Uterus (tissue), 3 donors: ENCODE measurements at regions not wholly inside any gene's neighbourhood (a gene's known extent, or its start where the extent isn't known, plus 50 kb on each side); places are given as distances from the start of the nearest gene placed in this dataset.
A peak's percentile ranks its signal among the peaks of the same experiment; 100 is the strongest.

Experiments
- DNase-seq, 2 donors: peaks; one replicate each; pipeline ENCODE4 v3.0.0-alpha.2; 2019 to 2020
- H3K27ac ChIP-seq, 2 donors: fragments of 200-600 bp; sonication (generic); 1 replicate in 1 of 2; 2 replicates in 1 of 2; pipeline ENCODE4 v1.5.1; 2016 to 2018
- H3K27me3 ChIP-seq, 2 donors: fragments of 200-600 bp; sonication (generic); one replicate each; pipeline ENCODE4 v1.5.1; 2018 to 2019; ENCODE audit warnings: control low read depth in 1 of 2
- H3K36me3 ChIP-seq, 2 donors: fragments of 200-600 bp; sonication (generic); one replicate each; pipeline ENCODE4 v1.5.1; 2019; ENCODE audit warnings: control low read depth in 1 of 2
- H3K4me1 ChIP-seq, 2 donors: fragments of 200-600 bp; sonication (generic); one replicate each; pipeline ENCODE4 v1.5.1; 2018 to 2019; ENCODE audit warnings: control low read depth in 1 of 2
- H3K4me3 ChIP-seq, 2 donors: fragments of 200-600 bp; sonication (generic); 1 replicate in 1 of 2; 2 replicates in 1 of 2; pipeline ENCODE4 v1.5.1; 2018 to 2019; ENCODE audit warnings: mild to moderate bottlenecking in 1 of 2
- H3K9me3 ChIP-seq, 2 donors: fragments of 200-600 bp; sonication (generic); one replicate each; pipeline ENCODE4 v1.5.1; 2019; ENCODE audit warnings: control low read depth in 1 of 2
- POLR2A ChIP-seq, 2 donors: fragments of 450-650 bp; IDR thresholded peaks; one replicate each; pipeline ENCODE4 v1.6.1; 2016; ENCODE audit warnings: antibody characterized with exemption in 2 of 2, mild to moderate bottlenecking in 1 of 2, moderate library complexity in 1 of 2
- intact Hi-C: fragments of 100-400 bp; cut with DNase I; formaldehyde crosslinking; loops from one replicate; pipeline ENCODE4 v1.15.1; 2023; ENCODE audit warnings: low total_unique reads
- TF ChIP-seq, protein P1 (sequence below), 4 experiments: fragments of 200-600 bp in 2 of 4; fragments of 450-650 bp in 2 of 4; sonication (generic) in 2 of 4; IDR thresholded peaks; one replicate each; pipeline ENCODE4 v1.5.1; 2016 to 2019; ENCODE audit warnings: antibody characterized with exemption in 4 of 4, mild to moderate bottlenecking in 2 of 4, moderate library complexity in 1 of 4
- donor health status: DM: yes; HTN: yes; CAD: no.

DNA sequence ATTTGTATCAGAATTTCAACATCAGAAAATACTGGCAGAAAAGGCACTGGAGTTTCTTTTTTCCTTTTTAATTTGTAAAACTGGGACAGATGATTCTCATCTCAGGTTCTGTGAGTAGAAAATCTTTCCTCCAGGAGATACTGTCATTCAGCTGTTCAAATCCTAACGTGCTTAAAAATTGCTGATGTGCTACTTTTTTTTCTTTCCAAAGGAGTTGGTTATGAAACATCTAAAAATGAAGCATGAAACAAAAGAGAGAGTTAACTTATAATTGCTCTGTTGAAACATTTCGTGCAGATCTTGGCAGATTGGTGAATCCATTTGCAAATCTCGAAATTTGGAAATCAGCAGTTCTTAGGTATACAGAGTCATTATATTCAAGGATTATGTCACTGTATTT lies 622.6 kb downstream of the RNF144B start:
- H3K4me1 ChIP-seq = no peaks in the 10 kb centered on the region
- intact Hi-C loops = no loop called here

GRCh38 chr6:19013026-19013705 lies 626.0 kb downstream of the RNF144B start:
- no peaks in the 10 kb centered on the region for H3K9me3 ChIP-seq
- no peak for TF ChIP-seq POLR2A (IDR thresholded peaks at IDR 0.05)
- TF ChIP-seq, protein P1, sequence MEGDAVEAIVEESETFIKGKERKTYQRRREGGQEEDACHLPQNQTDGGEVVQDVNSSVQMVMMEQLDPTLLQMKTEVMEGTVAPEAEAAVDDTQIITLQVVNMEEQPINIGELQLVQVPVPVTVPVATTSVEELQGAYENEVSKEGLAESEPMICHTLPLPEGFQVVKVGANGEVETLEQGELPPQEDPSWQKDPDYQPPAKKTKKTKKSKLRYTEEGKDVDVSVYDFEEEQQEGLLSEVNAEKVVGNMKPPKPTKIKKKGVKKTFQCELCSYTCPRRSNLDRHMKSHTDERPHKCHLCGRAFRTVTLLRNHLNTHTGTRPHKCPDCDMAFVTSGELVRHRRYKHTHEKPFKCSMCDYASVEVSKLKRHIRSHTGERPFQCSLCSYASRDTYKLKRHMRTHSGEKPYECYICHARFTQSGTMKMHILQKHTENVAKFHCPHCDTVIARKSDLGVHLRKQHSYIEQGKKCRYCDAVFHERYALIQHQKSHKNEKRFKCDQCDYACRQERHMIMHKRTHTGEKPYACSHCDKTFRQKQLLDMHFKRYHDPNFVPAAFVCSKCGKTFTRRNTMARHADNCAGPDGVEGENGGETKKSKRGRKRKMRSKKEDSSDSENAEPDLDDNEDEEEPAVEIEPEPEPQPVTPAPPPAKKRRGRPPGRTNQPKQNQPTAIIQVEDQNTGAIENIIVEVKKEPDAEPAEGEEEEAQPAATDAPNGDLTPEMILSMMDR (IDR thresholded peaks at IDR 0.05) = no peak
- no peak overlapping the region for H3K27ac ChIP-seq
- no peaks in the 10 kb centered on the region for H3K36me3 ChIP-seq
- intact Hi-C loops = no loop called here
- H3K4me1 ChIP-seq = no peaks in the 10 kb centered on the region
- H3K27me3 ChIP-seq = no peaks in the 10 kb centered on the region
- DNase-seq = no peak
- no peak overlapping the region for H3K4me3 ChIP-seq

More for the DNA sequence above, 622.6 kb downstream of the RNF144B start:
- no peak for TF ChIP-seq POLR2A (IDR thresholded peaks at IDR 0.05)
- TF ChIP-seq, protein P1 (IDR thresholded peaks at IDR 0.05) = no peak
- Histone ChIP-seq H3K9me3 (no peaks in the 10 kb centered on the region), H3K4me3 (no peak overlapping the region), H3K27ac (no peak overlapping the region), H3K27me3 (no peaks in the 10 kb centered on the region), H3K36me3 (no peaks in the 10 kb centered on the region)
- DNase-seq = no peak

GRCh38 chr6:19024737-19025136 lies 637.6 kb downstream of the RNF144B start:
- TF ChIP-seq POLR2A (IDR thresholded peaks at IDR 0.05) = no peak
- TF ChIP-seq, protein P1 (IDR thresholded peaks at IDR 0.05) = peak; percentile 23 to 48 (median 26)
- Histone ChIP-seq H3K27me3 (no peaks in the 10 kb centered on the region), H3K9me3 (no peaks in the 10 kb centered on the region), H3K4me1 (no peaks in the 10 kb centered on the region), H3K36me3 (no peaks in the 10 kb centered on the region), H3K27ac (no peak overlapping the region), H3K4me3 (no peak overlapping the region)
- intact Hi-C loops = no loop called here
- DNase-seq = no peak

DNA sequence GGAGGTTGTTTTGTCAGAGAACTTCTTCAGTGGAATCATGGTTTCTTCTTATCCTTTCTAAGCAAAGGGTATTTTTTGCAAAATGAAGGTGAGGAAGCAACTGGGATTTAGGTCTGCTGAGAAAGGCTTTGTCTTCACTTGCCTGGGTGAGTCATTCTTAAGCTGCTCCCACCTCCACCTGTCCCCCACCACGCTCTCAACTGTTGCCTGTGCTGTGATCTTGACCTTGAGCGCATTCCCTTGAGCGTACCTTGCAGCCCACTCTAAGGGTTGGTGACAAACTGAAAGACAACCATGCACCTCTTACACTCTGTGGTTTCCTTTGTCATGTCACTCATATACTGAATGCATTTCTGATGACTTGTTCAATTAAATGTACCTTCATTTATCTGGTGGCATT lies 641.1 kb downstream of the RNF144B start:
- Histone ChIP-seq H3K9me3 (no peaks in the 10 kb centered on the region), H3K4me3 (no peak overlapping the region), H3K4me1 (no peaks in the 10 kb centered on the region), H3K27me3 (no peaks in the 10 kb centered on the region), H3K27ac (no peak overlapping the region), H3K36me3 (no peaks in the 10 kb centered on the region)
- intact Hi-C loops = no loop called here
- DNase-seq = no peak
- TF ChIP-seq, protein P1 (IDR thresholded peaks at IDR 0.05) = no peak
- no peak for TF ChIP-seq POLR2A (IDR thresholded peaks at IDR 0.05)

DNA sequence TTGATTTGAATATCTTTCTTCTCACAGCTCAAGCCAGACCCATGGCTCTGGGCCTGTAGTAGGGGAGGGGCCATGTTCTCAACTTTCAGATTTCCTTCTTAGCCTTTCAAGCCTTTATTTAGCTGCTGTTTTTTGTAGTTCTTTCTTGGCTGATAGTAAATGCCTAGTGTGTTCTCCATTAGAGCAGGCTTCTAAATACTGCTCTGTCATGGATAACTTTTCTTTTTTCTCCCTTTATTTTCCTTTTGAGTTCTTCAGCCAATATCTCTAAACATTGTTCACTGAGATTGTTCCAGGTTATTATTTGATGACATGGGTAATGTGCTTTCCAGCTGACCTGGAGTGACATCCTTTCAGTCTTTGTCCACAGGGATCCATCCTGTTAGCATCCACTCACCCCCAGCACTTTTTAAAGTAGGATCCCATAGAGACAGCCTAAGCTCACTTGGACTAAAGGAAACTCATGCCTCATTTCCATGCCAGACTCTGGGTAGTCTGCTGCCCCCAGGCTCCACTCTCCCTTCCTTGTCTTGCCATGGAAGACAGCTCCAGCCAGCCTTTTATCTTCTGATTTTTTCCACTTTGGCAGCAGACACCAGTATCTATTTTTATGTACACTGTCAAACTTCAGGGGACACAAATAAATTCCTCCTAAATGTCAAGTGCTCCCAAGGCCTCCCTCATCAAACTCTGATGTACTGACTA lies 645.6 kb downstream of the RNF144B start:
- TF ChIP-seq, protein P1 (IDR thresholded peaks at IDR 0.05) = no peak
- no peak for TF ChIP-seq POLR2A (IDR thresholded peaks at IDR 0.05)
- intact Hi-C loops = no loop called here
- peaks cover 0 to 4% of the 10 kb centered on the region in 2 donors for H3K4me1 ChIP-seq
- no peak for DNase-seq
- no peaks in the 10 kb centered on the region for H3K9me3 ChIP-seq
- no peaks in the 10 kb centered on the region for H3K36me3 ChIP-seq
- H3K27me3 ChIP-seq = no peaks in the 10 kb centered on the region
- peak overlapping the region in 1 of 2 donors; percentile 57 for H3K27ac ChIP-seq
- no peak overlapping the region for H3K4me3 ChIP-seq
